Panc1 (cell line): ENCODE measurements at regions not wholly inside any gene's neighbourhood (a gene's known extent, or its start where the extent isn't known, plus 50 kb on each side); places are given as distances from the start of the nearest gene placed in this dataset.

Experiments used
- POLR2AphosphoS5 ChIP-seq: IDR thresholded peaks from 2 replicates; pipeline ENCODE4 v1.6.1; 2012; ENCODE audit warnings: mild to moderate bottlenecking, low read depth, low read length, moderate library complexity
- SIN3A ChIP-seq: IDR thresholded peaks from 2 replicates; pipeline ENCODE4 v1.6.1; 2012; ENCODE audit warnings: low read depth, mild to moderate bottlenecking, low read length, moderate library complexity, borderline replicate concordance; ENCODE audit not compliant: insufficient read depth
- TF ChIP-seq, protein P1 (sequence below): fragments of 450-650 bp; IDR thresholded peaks from 2 replicates; pipeline ENCODE4 v1.5.1; 2017; ENCODE audit warnings: mild to moderate bottlenecking
- TF ChIP-seq, protein P2 (sequence below), 2 experiments: IDR thresholded peaks; 2 replicates each; pipeline ENCODE4 v1.6.1; 2011 to 2012; ENCODE audit warnings: low read depth in 2 of 2, control low read depth in 1 of 2, low read length in 1 of 2, mild to moderate bottlenecking in 1 of 2, moderate library complexity in 1 of 2; ENCODE audit not compliant: insufficient read depth in 1 of 2

DNA sequence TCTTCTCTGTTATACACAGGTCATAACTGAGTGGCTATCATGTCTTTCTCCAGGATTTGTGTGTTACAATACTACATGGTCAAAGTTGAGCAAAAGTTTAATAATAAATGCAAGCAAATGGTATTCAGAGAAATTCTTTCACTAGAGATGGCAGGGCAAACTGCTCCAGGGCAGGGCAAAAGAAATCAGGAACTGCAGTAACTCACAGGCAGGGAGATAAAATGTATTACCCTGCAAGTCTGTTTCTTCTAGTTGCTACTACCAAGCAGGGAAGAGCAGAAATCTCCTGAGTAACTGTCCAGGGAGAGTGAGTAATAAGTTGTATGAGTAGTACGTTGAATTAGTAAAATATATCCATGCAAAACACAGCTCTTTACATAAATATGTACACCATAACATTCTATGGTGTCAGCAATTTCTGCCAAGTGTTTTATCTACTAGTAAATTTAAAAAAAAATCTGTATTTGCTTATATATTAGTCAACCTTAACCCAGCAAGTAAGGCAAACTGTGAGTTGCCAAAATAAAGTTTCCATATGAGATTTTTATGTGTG is 404.1 kb downstream of the ZEB2 start:
- TF ChIP-seq, protein P1, sequence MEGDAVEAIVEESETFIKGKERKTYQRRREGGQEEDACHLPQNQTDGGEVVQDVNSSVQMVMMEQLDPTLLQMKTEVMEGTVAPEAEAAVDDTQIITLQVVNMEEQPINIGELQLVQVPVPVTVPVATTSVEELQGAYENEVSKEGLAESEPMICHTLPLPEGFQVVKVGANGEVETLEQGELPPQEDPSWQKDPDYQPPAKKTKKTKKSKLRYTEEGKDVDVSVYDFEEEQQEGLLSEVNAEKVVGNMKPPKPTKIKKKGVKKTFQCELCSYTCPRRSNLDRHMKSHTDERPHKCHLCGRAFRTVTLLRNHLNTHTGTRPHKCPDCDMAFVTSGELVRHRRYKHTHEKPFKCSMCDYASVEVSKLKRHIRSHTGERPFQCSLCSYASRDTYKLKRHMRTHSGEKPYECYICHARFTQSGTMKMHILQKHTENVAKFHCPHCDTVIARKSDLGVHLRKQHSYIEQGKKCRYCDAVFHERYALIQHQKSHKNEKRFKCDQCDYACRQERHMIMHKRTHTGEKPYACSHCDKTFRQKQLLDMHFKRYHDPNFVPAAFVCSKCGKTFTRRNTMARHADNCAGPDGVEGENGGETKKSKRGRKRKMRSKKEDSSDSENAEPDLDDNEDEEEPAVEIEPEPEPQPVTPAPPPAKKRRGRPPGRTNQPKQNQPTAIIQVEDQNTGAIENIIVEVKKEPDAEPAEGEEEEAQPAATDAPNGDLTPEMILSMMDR: no peak
- TF ChIP-seq, protein P2, sequence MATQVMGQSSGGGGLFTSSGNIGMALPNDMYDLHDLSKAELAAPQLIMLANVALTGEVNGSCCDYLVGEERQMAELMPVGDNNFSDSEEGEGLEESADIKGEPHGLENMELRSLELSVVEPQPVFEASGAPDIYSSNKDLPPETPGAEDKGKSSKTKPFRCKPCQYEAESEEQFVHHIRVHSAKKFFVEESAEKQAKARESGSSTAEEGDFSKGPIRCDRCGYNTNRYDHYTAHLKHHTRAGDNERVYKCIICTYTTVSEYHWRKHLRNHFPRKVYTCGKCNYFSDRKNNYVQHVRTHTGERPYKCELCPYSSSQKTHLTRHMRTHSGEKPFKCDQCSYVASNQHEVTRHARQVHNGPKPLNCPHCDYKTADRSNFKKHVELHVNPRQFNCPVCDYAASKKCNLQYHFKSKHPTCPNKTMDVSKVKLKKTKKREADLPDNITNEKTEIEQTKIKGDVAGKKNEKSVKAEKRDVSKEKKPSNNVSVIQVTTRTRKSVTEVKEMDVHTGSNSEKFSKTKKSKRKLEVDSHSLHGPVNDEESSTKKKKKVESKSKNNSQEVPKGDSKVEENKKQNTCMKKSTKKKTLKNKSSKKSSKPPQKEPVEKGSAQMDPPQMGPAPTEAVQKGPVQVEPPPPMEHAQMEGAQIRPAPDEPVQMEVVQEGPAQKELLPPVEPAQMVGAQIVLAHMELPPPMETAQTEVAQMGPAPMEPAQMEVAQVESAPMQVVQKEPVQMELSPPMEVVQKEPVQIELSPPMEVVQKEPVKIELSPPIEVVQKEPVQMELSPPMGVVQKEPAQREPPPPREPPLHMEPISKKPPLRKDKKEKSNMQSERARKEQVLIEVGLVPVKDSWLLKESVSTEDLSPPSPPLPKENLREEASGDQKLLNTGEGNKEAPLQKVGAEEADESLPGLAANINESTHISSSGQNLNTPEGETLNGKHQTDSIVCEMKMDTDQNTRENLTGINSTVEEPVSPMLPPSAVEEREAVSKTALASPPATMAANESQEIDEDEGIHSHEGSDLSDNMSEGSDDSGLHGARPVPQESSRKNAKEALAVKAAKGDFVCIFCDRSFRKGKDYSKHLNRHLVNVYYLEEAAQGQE (IDR thresholded peaks at IDR 0.05; ENCODE audit: insufficient read depth in 1 of 2, low read depth in 2 of 2, low read length in 1 of 2): no peak
- TF ChIP-seq SIN3A (no peak), POLR2AphosphoS5 (no peak)
